ENCODE measurements at regions not wholly inside any gene's neighbourhood (a gene's known extent, or its start where the extent isn't known, plus 50 kb on each side); places are given as distances from the start of the nearest gene placed in this dataset.

DNA sequence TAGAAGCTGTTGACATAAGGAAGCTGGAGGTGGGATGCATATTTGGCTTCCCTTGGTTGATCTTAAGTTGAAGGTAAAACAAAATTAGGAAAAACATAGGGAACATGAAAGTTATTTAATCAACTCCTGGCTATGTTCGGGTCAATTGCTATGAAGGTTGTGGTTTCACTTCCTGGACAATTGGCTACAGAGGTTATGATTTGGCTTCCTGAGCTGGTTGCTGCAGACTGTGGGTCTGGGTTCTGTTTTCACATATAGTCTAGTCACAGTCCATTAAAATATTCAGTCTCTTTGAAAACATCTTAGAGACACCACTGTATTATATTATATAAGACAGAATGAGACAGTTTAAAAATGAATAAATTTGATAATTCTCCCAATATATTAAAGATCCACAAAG is 895.2 kb upstream of the USP15 start:
- TF ChIP-seq, protein P1, sequence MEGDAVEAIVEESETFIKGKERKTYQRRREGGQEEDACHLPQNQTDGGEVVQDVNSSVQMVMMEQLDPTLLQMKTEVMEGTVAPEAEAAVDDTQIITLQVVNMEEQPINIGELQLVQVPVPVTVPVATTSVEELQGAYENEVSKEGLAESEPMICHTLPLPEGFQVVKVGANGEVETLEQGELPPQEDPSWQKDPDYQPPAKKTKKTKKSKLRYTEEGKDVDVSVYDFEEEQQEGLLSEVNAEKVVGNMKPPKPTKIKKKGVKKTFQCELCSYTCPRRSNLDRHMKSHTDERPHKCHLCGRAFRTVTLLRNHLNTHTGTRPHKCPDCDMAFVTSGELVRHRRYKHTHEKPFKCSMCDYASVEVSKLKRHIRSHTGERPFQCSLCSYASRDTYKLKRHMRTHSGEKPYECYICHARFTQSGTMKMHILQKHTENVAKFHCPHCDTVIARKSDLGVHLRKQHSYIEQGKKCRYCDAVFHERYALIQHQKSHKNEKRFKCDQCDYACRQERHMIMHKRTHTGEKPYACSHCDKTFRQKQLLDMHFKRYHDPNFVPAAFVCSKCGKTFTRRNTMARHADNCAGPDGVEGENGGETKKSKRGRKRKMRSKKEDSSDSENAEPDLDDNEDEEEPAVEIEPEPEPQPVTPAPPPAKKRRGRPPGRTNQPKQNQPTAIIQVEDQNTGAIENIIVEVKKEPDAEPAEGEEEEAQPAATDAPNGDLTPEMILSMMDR (conservative IDR thresholded peaks at IDR 0.05; ENCODE audit: low read length): no peak
- no peak for TF ChIP-seq EZH2phosphoT487 (IDR thresholded peaks at IDR 0.05; ENCODE audit: borderline replicate concordance, low read depth, low read length)

Measured in OCI-LY7 (cell line).